Liver (tissue), 8 donors: ENCODE measurements at regions not wholly inside any gene's neighbourhood (a gene's known extent, or its start where the extent isn't known, plus 50 kb on each side); places are given as distances from the start of the nearest gene placed in this dataset.

Experiments
- DNase-seq: peaks from one replicate; pipeline ENCODE4 v3.0.0-alpha.2; 2017; ENCODE audit warnings: low spot score
- H3K27ac ChIP-seq, 2 donors: one replicate each; pipeline ENCODE4 v1.7.0; 2013; ENCODE audit warnings: inconsistent platforms in 2 of 2, low read length in 2 of 2, control low read depth in 1 of 2, low read depth in 1 of 2, mild to moderate bottlenecking in 1 of 2
- H3K27me3 ChIP-seq, 4 donors: one replicate each; pipeline versions ENCODE4 v1.6.1 to v1.7.0; 2013; ENCODE audit warnings: low read length in 3 of 4, inconsistent platforms in 1 of 4, mild to moderate bottlenecking in 1 of 4, moderate library complexity in 1 of 4; ENCODE audit not compliant: control insufficient read depth in 4 of 4, insufficient read depth in 4 of 4
- H3K36me3 ChIP-seq, 4 donors: one replicate each; pipeline versions ENCODE4 v1.6.1 to v1.7.0; 2013; ENCODE audit warnings: low read length in 3 of 4, mild to moderate bottlenecking in 3 of 4, low read depth in 1 of 4, moderate library complexity in 1 of 4; ENCODE audit not compliant: control insufficient read depth in 4 of 4, insufficient read depth in 3 of 4
- H3K4me1 ChIP-seq, 4 donors: one replicate each; pipeline versions ENCODE4 v1.6.1 to v1.7.0; 2013; ENCODE audit warnings: low read length in 3 of 4, mild to moderate bottlenecking in 3 of 4, moderate library complexity in 1 of 4; ENCODE audit not compliant: control insufficient read depth in 4 of 4, insufficient read depth in 4 of 4
- H3K4me3 ChIP-seq, 3 donors: one replicate each; pipeline versions ENCODE4 v1.6.1 to v1.7.0; 2013; ENCODE audit warnings: low read length in 3 of 3, control low read depth in 1 of 3, low read depth in 1 of 3, mild to moderate bottlenecking in 1 of 3
- H3K9ac ChIP-seq, 2 donors: one replicate each; pipeline ENCODE4 v1.7.0; 2013; ENCODE audit warnings: low read length in 2 of 2, mild to moderate bottlenecking in 2 of 2, moderate library complexity in 2 of 2, control low read depth in 1 of 2, low read depth in 1 of 2
- H3K9me3 ChIP-seq, 4 donors: one replicate each; pipeline versions ENCODE4 v1.6.1 to v1.7.0; 2013; ENCODE audit warnings: low read length in 3 of 4; ENCODE audit not compliant: control insufficient read depth in 4 of 4
- NR2F2 ChIP-seq: IDR thresholded peaks from 2 replicates; pipeline ENCODE4 v1.6.1; 2016; ENCODE audit warnings: antibody characterized with exemption
- RAD21 ChIP-seq, 2 donors: IDR thresholded peaks; 2 replicates each; pipeline ENCODE4 v1.6.1; 2016; ENCODE audit warnings: antibody characterized with exemption in 2 of 2, mild to moderate bottlenecking in 2 of 2
- RXRA ChIP-seq, 2 donors: IDR thresholded peaks; 2 replicates each; pipeline ENCODE4 v1.6.1; 2017 to 2018; ENCODE audit warnings: antibody characterized with exemption in 2 of 2, mild to moderate bottlenecking in 1 of 2
- TAF1 ChIP-seq: conservative IDR thresholded peaks from 2 replicates; pipeline ENCODE4 v1.6.1; 2016; ENCODE audit warnings: antibody characterized with exemption, mild to moderate bottlenecking
- YY1 ChIP-seq: IDR thresholded peaks from 2 replicates; pipeline ENCODE4 v1.6.1; 2016; ENCODE audit warnings: antibody characterized with exemption, mild to moderate bottlenecking
- WGBS: extraction: QIAGEN DNeasy Blood & Tissue Kit; methylation state at CpG from one replicate; pipeline ENCODE4 v1.1.7; 2013; 5-methylcytosine and 5-hydroxymethylcytosine counted together
- TF ChIP-seq, protein P1 (sequence below): IDR thresholded peaks from 2 replicates; pipeline ENCODE4 v1.6.1; 2016; ENCODE audit warnings: antibody characterized with exemption, mild to moderate bottlenecking
- TF ChIP-seq, protein P2 (sequence below): IDR thresholded peaks from 2 replicates; pipeline ENCODE4 v1.6.1; 2016; ENCODE audit warnings: antibody characterized with exemption
- TF ChIP-seq, protein P3 (sequence below): fragments of 150-350 bp; IDR thresholded peaks from 2 replicates; pipeline ENCODE4 v1.5.1; 2017; ENCODE audit warnings: improper control_type of control experiment, low read depth, low read length; ENCODE audit not compliant: missing input control
- donor health status: healthy.
- donor health status: healthy.
- donor health status: healthy.
- donor health status: healthy.
- donor health status: healthy.

DNA sequence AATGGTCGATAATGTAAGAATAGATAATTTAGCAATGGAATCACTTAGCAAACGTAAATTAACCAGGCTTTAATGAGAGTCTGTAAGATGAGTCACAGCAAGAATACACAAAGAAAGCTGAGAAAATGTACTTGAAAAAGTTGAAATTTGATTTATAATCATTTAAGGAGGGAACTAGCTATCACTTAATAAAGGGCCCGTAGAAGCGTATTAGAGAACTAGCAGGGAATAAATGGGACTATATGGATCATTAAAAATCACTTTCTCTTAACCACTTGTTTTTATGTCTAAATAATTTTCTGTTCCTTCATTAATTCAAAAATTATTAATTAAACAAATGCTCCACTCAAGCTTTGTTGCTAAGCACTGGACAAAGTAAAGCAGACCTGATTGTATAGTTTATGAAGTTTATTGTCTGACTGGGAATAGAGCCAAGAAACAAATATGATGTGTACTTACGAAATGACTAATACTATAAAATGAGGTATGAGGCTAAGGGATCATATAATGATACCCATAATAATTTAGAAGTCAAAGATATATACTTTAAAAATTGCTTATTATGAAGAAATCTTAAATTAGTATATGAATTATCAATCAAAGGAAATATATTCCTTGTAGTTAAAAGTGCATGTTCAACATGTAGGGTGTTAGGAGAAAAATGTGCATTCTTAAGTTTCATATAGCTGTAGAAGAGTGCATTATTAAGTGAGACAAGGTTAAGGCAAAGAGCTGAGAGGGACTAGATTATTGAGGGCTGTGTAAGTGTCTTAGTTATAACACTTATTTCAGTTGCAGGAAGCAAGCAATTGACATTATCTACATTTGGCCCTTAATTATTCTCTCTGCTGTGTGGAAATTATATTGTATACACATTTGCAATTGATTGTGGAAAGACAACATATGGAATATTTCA lies 196.8 kb downstream of the PRDM9 start:
- Histone ChIP-seq H3K9ac (no peak overlapping the region), H3K27me3 (no peaks in the 10 kb centered on the region), H3K4me3 (no peak overlapping the region), H3K9me3 (no peaks in the 10 kb centered on the region), H3K27ac (no peak overlapping the region), H3K4me1 (no peaks in the 10 kb centered on the region), H3K36me3 (no peaks in the 10 kb centered on the region)
- no peak for DNase-seq
- TF ChIP-seq, protein P1, sequence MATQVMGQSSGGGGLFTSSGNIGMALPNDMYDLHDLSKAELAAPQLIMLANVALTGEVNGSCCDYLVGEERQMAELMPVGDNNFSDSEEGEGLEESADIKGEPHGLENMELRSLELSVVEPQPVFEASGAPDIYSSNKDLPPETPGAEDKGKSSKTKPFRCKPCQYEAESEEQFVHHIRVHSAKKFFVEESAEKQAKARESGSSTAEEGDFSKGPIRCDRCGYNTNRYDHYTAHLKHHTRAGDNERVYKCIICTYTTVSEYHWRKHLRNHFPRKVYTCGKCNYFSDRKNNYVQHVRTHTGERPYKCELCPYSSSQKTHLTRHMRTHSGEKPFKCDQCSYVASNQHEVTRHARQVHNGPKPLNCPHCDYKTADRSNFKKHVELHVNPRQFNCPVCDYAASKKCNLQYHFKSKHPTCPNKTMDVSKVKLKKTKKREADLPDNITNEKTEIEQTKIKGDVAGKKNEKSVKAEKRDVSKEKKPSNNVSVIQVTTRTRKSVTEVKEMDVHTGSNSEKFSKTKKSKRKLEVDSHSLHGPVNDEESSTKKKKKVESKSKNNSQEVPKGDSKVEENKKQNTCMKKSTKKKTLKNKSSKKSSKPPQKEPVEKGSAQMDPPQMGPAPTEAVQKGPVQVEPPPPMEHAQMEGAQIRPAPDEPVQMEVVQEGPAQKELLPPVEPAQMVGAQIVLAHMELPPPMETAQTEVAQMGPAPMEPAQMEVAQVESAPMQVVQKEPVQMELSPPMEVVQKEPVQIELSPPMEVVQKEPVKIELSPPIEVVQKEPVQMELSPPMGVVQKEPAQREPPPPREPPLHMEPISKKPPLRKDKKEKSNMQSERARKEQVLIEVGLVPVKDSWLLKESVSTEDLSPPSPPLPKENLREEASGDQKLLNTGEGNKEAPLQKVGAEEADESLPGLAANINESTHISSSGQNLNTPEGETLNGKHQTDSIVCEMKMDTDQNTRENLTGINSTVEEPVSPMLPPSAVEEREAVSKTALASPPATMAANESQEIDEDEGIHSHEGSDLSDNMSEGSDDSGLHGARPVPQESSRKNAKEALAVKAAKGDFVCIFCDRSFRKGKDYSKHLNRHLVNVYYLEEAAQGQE: no peak
- no peak for TF ChIP-seq RXRA (IDR thresholded peaks at IDR 0.05)
- TF ChIP-seq YY1: no peak
- TF ChIP-seq, protein P2, sequence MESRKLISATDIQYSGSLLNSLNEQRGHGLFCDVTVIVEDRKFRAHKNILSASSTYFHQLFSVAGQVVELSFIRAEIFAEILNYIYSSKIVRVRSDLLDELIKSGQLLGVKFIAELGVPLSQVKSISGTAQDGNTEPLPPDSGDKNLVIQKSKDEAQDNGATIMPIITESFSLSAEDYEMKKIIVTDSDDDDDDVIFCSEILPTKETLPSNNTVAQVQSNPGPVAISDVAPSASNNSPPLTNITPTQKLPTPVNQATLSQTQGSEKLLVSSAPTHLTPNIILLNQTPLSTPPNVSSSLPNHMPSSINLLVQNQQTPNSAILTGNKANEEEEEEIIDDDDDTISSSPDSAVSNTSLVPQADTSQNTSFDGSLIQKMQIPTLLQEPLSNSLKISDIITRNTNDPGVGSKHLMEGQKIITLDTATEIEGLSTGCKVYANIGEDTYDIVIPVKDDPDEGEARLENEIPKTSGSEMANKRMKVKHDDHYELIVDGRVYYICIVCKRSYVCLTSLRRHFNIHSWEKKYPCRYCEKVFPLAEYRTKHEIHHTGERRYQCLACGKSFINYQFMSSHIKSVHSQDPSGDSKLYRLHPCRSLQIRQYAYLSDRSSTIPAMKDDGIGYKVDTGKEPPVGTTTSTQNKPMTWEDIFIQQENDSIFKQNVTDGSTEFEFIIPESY: no peak
- TF ChIP-seq NR2F2: no peak
- TF ChIP-seq RAD21 (IDR thresholded peaks at IDR 0.05): no peak
- no peak for TF ChIP-seq TAF1
- TF ChIP-seq, protein P3, sequence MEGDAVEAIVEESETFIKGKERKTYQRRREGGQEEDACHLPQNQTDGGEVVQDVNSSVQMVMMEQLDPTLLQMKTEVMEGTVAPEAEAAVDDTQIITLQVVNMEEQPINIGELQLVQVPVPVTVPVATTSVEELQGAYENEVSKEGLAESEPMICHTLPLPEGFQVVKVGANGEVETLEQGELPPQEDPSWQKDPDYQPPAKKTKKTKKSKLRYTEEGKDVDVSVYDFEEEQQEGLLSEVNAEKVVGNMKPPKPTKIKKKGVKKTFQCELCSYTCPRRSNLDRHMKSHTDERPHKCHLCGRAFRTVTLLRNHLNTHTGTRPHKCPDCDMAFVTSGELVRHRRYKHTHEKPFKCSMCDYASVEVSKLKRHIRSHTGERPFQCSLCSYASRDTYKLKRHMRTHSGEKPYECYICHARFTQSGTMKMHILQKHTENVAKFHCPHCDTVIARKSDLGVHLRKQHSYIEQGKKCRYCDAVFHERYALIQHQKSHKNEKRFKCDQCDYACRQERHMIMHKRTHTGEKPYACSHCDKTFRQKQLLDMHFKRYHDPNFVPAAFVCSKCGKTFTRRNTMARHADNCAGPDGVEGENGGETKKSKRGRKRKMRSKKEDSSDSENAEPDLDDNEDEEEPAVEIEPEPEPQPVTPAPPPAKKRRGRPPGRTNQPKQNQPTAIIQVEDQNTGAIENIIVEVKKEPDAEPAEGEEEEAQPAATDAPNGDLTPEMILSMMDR: no peak
- WGBS: 71% methylated on average over 5 of the region's 5 CpGs

DNA sequence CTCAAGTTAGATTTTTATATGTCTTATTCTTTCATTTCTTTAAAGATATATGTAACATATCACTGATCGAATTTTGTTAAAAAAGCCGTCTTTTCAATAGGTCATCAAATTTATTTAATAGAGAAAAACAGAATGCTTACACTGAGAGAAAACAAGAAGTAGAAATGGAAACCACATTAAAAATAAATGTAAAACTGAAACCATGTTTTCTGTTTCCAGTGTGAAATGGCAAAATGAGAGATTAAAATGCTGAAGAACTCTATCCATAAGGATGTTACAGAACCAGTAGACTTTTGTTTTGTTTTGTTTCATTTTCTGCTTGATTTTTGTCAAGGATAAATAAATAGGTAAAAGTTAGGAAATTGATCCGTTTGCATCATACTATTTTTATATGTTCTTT lies 210.1 kb downstream of the PRDM9 start:
- TF ChIP-seq, protein P3: no peak
- Histone ChIP-seq H3K4me1 (peaks cover 0 to 6% (median 2%) of the 10 kb centered on the region in 4 donors), H3K27me3 (no peaks in the 10 kb centered on the region), H3K27ac (no peak overlapping the region), H3K9ac (no peak overlapping the region), H3K9me3 (no peaks in the 10 kb centered on the region), H3K4me3 (no peak overlapping the region), H3K36me3 (no peaks in the 10 kb centered on the region)
- no peak for DNase-seq
- 76% methylated on average over 3 of the region's 3 CpGs for WGBS
